HUES6 (cell line): ENCODE measurements at regions not wholly inside any gene's neighbourhood (a gene's known extent, or its start where the extent isn't known, plus 50 kb on each side); places are given as distances from the start of the nearest gene placed in this dataset.

Source experiments
- H3K27ac ChIP-seq: 2 replicates; pipeline ENCODE4 v1.7.0; 2013; ENCODE audit warnings: low read depth, mild to moderate bottlenecking, low read length, inconsistent platforms
- H3K27me3 ChIP-seq: 2 replicates; pipeline ENCODE4 v1.6.1; 2013; ENCODE audit warnings: low read length; ENCODE audit not compliant: control insufficient read depth, insufficient read depth
- H3K36me3 ChIP-seq: 2 replicates; pipeline ENCODE4 v1.6.1; 2013; ENCODE audit warnings: low read length; ENCODE audit not compliant: control insufficient read depth, insufficient read depth
- H3K4me1 ChIP-seq: 2 replicates; pipeline ENCODE4 v1.6.1; 2013; ENCODE audit warnings: low read length; ENCODE audit not compliant: control insufficient read depth, insufficient read depth
- H3K4me3 ChIP-seq: 2 replicates; pipeline ENCODE4 v1.5.1; 2013; ENCODE audit warnings: low read depth, low read length
- H3K9ac ChIP-seq: one replicate; pipeline ENCODE4 v1.6.1; 2013; ENCODE audit warnings: mild to moderate bottlenecking, low read length
- H3K9me3 ChIP-seq: 2 replicates; pipeline ENCODE4 v1.6.1; 2013; ENCODE audit warnings: low read depth, low read length; ENCODE audit not compliant: control insufficient read depth, insufficient read depth

- Histone ChIP-seq H3K9ac (no peak overlapping the region), H3K27me3 (no peaks in the 10 kb centered on the region), H3K4me1 (peaks cover 10% of the 10 kb centered on the region), H3K36me3 (no peaks in the 10 kb centered on the region), H3K9me3 (0 out of 2 replicates have a peak, but pooled peaks cover 6% of the 10 kb centered on the region), H3K27ac (no peak overlapping the region), H3K4me3 (no peak overlapping the region)
These were observed 209.6 kb downstream of the NUAK1 start for GRCh38 chr12:105929192-105929591.

- Histone ChIP-seq H3K9ac (no peak overlapping the region), H3K4me1 (peaks cover 10% of the 10 kb centered on the region), H3K27me3 (no peaks in the 10 kb centered on the region), H3K4me3 (0 out of 2 replicates have a peak overlapping the region, but pooled peaks have one; percentile 0), H3K9me3 (0 out of 2 replicates have a peak, but pooled peaks cover 6% of the 10 kb centered on the region), H3K27ac (no peak overlapping the region), H3K36me3 (no peaks in the 10 kb centered on the region)
These were observed 207.9 kb downstream of the NUAK1 start for GRCh38 chr12:105930557-105931503.

GRCh38 chr12:105931762-105932570 is 206.8 kb downstream of the NUAK1 start:
- peaks cover 10% of the 10 kb centered on the region for H3K4me1 ChIP-seq
- no peaks in the 10 kb centered on the region for H3K36me3 ChIP-seq
- no peaks in the 10 kb centered on the region for H3K27me3 ChIP-seq
- H3K27ac ChIP-seq = no peak overlapping the region
- 0 out of 2 replicates have a peak, but pooled peaks cover 6% of the 10 kb centered on the region for H3K9me3 ChIP-seq
- no peak overlapping the region for H3K4me3 ChIP-seq
- no peak overlapping the region for H3K9ac ChIP-seq

GRCh38 chr12:105933671-105934665 is 204.8 kb downstream of the NUAK1 start:
- H3K27ac ChIP-seq = no peak overlapping the region
- H3K27me3 ChIP-seq = no peaks in the 10 kb centered on the region
- peaks cover 17% of the 10 kb centered on the region for H3K4me1 ChIP-seq
- H3K9me3 ChIP-seq = no peaks in the 10 kb centered on the region
- no peak overlapping the region for H3K9ac ChIP-seq
- no peak overlapping the region for H3K4me3 ChIP-seq
- H3K36me3 ChIP-seq = no peaks in the 10 kb centered on the region

GRCh38 chr12:105935106-105935505 is 203.6 kb downstream of the NUAK1 start:
- no peak overlapping the region for H3K9ac ChIP-seq
- H3K4me1 ChIP-seq = peaks cover 17% of the 10 kb centered on the region
- no peak overlapping the region for H3K27ac ChIP-seq
- H3K9me3 ChIP-seq = no peaks in the 10 kb centered on the region
- H3K4me3 ChIP-seq = no peak overlapping the region
- H3K36me3 ChIP-seq = no peaks in the 10 kb centered on the region
- H3K27me3 ChIP-seq = no peaks in the 10 kb centered on the region

GRCh38 chr12:105935981-105936380 is 202.8 kb downstream of the NUAK1 start:
- Histone ChIP-seq H3K9me3 (no peaks in the 10 kb centered on the region), H3K4me3 (no peak overlapping the region), H3K27me3 (no peaks in the 10 kb centered on the region), H3K9ac (no peak overlapping the region), H3K27ac (no peak overlapping the region), H3K36me3 (no peaks in the 10 kb centered on the region), H3K4me1 (peaks cover 9% of the 10 kb centered on the region)

GRCh38 chr12:105936496-105936895 is 202.3 kb downstream of the NUAK1 start:
- H3K9me3 ChIP-seq = no peaks in the 10 kb centered on the region
- H3K27me3 ChIP-seq = no peaks in the 10 kb centered on the region
- H3K4me3 ChIP-seq = no peak overlapping the region
- H3K36me3 ChIP-seq = no peaks in the 10 kb centered on the region
- H3K27ac ChIP-seq = no peak overlapping the region
- H3K9ac ChIP-seq = no peak overlapping the region
- peaks cover 8% of the 10 kb centered on the region for H3K4me1 ChIP-seq

- Histone ChIP-seq H3K9me3 (no peaks in the 10 kb centered on the region), H3K27ac (no peak overlapping the region), H3K27me3 (no peaks in the 10 kb centered on the region), H3K4me1 (peaks cover 8% of the 10 kb centered on the region), H3K4me3 (no peak overlapping the region), H3K36me3 (no peaks in the 10 kb centered on the region), H3K9ac (no peak overlapping the region)
These were observed 201.7 kb downstream of the NUAK1 start for GRCh38 chr12:105937009-105937408.

GRCh38 chr12:105939181-105939721 is 199.5 kb downstream of the NUAK1 start:
- Histone ChIP-seq H3K27ac (no peak overlapping the region), H3K9me3 (no peaks in the 10 kb centered on the region), H3K27me3 (no peaks in the 10 kb centered on the region), H3K9ac (no peak overlapping the region), H3K4me3 (no peak overlapping the region), H3K36me3 (no peaks in the 10 kb centered on the region), H3K4me1 (peaks cover 8% of the 10 kb centered on the region)

GRCh38 chr12:105942281-105942680 is 196.5 kb downstream of the NUAK1 start:
- no peaks in the 10 kb centered on the region for H3K27me3 ChIP-seq
- H3K4me1 ChIP-seq = peaks cover 8% of the 10 kb centered on the region
- no peak overlapping the region for H3K9ac ChIP-seq
- H3K4me3 ChIP-seq = no peak overlapping the region
- no peaks in the 10 kb centered on the region for H3K36me3 ChIP-seq
- no peaks in the 10 kb centered on the region for H3K9me3 ChIP-seq
- H3K27ac ChIP-seq = no peak overlapping the region
